ENCODE measurements at regions not wholly inside any gene's neighbourhood (a gene's known extent, or its start where the extent isn't known, plus 50 kb on each side); places are given as distances from the start of the nearest gene placed in this dataset.

DNA sequence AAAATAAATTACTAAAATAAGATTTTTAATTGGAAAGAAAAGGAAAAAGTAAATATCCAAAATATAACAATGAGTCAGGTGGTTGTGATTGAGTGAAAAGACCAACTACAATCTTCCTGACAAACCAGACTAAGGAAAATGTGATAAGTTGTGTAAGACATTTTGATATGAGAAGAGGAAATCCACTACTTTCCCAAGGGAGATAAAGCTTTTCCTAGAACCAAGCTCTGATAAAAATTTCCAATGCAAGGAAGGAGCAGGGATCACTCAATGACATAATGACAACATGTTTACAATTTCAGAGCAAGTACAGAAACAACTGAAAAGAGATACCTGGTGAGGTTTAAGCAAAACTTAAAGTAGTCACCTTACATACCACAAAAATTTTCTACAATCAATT is 305.1 kb upstream of the RASGEF1B start:
- H3K27ac ChIP-seq: no peak overlapping the region
- no peak for TF ChIP-seq ZFX (IDR thresholded peaks at IDR 0.05; ENCODE audit: borderline replicate concordance)
- TF ChIP-seq, protein P1, sequence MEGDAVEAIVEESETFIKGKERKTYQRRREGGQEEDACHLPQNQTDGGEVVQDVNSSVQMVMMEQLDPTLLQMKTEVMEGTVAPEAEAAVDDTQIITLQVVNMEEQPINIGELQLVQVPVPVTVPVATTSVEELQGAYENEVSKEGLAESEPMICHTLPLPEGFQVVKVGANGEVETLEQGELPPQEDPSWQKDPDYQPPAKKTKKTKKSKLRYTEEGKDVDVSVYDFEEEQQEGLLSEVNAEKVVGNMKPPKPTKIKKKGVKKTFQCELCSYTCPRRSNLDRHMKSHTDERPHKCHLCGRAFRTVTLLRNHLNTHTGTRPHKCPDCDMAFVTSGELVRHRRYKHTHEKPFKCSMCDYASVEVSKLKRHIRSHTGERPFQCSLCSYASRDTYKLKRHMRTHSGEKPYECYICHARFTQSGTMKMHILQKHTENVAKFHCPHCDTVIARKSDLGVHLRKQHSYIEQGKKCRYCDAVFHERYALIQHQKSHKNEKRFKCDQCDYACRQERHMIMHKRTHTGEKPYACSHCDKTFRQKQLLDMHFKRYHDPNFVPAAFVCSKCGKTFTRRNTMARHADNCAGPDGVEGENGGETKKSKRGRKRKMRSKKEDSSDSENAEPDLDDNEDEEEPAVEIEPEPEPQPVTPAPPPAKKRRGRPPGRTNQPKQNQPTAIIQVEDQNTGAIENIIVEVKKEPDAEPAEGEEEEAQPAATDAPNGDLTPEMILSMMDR (IDR thresholded peaks at IDR 0.05): no peak

DNA sequence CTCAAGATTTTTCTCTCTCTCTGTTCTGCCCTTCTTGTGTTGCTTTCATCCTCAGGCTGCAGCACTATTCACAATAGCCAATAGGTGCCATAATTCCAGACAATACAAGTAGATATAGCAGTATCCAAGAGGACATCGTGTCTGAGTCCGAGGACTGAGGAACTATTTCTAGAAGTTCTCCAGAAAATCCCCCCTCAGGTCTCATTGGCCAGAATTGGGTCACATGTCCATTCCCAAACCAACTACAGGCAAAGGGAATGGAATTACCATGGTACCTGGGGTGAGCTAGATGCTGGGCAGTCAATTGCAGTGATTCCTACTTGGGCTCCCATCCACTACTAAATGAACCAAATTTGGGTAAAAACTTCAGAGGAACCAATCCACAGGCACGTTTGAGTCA is 301.9 kb upstream of the RASGEF1B start:
- no peak overlapping the region for H3K27ac ChIP-seq
- TF ChIP-seq, protein P1 (IDR thresholded peaks at IDR 0.05): no peak
- no peak for TF ChIP-seq ZFX (IDR thresholded peaks at IDR 0.05; ENCODE audit: borderline replicate concordance)

DNA sequence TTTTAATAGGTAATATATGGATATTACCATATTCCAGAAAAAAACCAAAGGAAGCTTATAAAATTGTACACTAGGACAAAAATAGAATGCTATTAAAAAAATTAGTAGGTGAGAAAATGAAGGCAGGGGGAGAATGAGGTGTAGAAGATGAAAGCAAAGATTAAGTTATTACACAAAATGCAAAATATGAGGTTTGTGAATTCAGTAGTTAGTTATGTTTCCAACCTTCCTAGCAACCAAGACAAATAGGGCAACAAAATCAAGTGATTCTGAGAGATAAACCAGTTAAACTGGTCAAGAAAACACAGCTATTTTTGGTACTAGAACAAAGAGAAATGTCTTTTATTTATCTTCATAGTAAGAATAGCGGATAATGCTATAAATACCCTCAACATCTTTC is 300.0 kb upstream of the RASGEF1B start:
- no peak for TF ChIP-seq ZFX (IDR thresholded peaks at IDR 0.05; ENCODE audit: borderline replicate concordance)
- no peak overlapping the region for H3K27ac ChIP-seq

- no peak overlapping the region for H3K27ac ChIP-seq
- TF ChIP-seq, protein P1 (IDR thresholded peaks at IDR 0.05): no peak
- TF ChIP-seq ZFX (IDR thresholded peaks at IDR 0.05; ENCODE audit: borderline replicate concordance): no peak
These were observed 297.5 kb upstream of the RASGEF1B start for GRCh38 chr4:81769244-81769643.

- no peak overlapping the region for H3K27ac ChIP-seq
- TF ChIP-seq, protein P1 (IDR thresholded peaks at IDR 0.05): no peak
- TF ChIP-seq ZFX (IDR thresholded peaks at IDR 0.05; ENCODE audit: borderline replicate concordance): no peak
These were observed 287.0 kb upstream of the RASGEF1B start for GRCh38 chr4:81758574-81759264.

DNA sequence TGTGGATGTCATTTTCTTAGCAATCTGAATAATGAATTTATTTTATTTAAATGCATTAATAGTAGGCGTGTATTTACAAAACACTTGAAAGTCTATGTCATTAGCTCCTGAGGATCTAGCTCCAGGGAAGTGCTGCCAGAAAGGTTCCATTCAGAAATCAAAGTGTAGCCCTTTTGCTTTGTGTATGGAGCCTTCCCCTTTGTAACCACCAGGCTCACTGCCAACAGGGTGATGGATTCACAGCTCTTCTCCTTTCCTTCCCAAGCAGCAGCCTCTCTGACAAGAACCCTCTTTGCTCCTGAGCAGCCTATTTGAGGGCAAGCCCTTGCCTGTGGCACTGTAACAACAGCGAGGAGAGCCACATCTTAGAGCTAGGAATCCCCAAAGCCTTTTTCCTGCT is 286.0 kb upstream of the RASGEF1B start:
- no peak overlapping the region for H3K27ac ChIP-seq
- TF ChIP-seq ZFX (IDR thresholded peaks at IDR 0.05; ENCODE audit: borderline replicate concordance): no peak
- TF ChIP-seq, protein P1 (IDR thresholded peaks at IDR 0.05): no peak

DNA sequence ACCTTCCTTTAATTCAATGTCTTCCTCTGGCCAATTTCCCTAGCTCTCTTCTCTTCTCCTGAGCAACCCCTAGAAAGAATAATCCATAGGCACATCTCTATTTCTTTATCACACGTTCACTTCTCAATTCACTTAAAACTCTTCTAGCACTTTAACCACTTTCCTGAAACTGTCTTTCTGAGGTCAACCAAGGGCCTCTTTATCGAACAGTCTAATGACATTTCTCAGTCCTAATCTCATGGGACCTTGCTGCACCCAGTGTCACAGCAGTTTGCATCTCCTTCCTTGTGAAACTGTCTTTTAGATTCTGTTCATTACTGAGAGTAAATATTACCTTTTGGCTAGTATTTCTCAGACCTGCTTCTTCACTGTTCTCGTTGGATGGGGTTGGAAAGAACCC is 285.3 kb upstream of the RASGEF1B start:
- H3K27ac ChIP-seq: no peak overlapping the region
- TF ChIP-seq, protein P1 (IDR thresholded peaks at IDR 0.05): no peak
- no peak for TF ChIP-seq ZFX (IDR thresholded peaks at IDR 0.05; ENCODE audit: borderline replicate concordance)

GRCh38 chr4:81756042-81756441 is 284.3 kb upstream of the RASGEF1B start:
- TF ChIP-seq, protein P1 (IDR thresholded peaks at IDR 0.05): no peak
- TF ChIP-seq ZFX (IDR thresholded peaks at IDR 0.05; ENCODE audit: borderline replicate concordance): no peak

More at GRCh38 chr4:81756042-81756441, 284.3 kb upstream of the RASGEF1B start:
- no peak overlapping the region for H3K27ac ChIP-seq

All from 22Rv1 (cell line).